K562 (cell line): ENCODE measurements at regions not wholly inside any gene's neighbourhood (a gene's known extent, or its start where the extent isn't known, plus 50 kb on each side); places are given as distances from the start of the nearest gene placed in this dataset.

Experiments
- ATAC-seq: fragments of 200-7000 bp; cut with Tn5 transposase; 3 replicates; pipeline ENCODE4 v1.9.1; 2020; ENCODE audit warnings: moderate library complexity
- BruUV-seq: library from RNA; stranded (reverse); fragments of 400-500 nt; replicated peaks from 2 replicates; lab custom pipeline; 2021; lab: Mats Ljungman, UMichigan
- CTCF ChIA-PET: fragments of 300-600 bp; formaldehyde crosslinking; extraction: SDS; loops from one replicate; lab custom pipeline; 2021; ENCODE audit warnings: low intra/inter-chr PET ratio; lab: Yijun Ruan, JAX
- POLR2A ChIA-PET: fragments of 300-600, 350-650 bp; sonication (Branson Sonifier 250); formaldehyde crosslinking; extraction: SDS; loops from one replicate; lab custom pipeline; 2021; ENCODE audit warnings: antibody characterized with exemption, inconsistent platforms; lab: Yijun Ruan, JAX
- DNase-seq, 4 experiments: peaks; one replicate each; pipeline versions ENCODE4 v3.0.0 to v3.0.0-alpha.2; 2011 to 2018; ENCODE audit warnings: low spot score in 3 of 4, mixed read lengths in 3 of 4; ENCODE audit errors: extremely low read depth in 1 of 4
- FAIRE-seq: peaks from 2 replicates; lab custom pipeline; 2011; peaks lifted over from hg19 to GRCh38; lab: Jason Lieb, UNC
- H2AFZ ChIP-seq: 2 replicates; pipeline ENCODE4 v1.6.0; 2011; ENCODE audit warnings: low read depth, low read length, control low read depth, inconsistent platforms
- H3K27ac ChIP-seq: fragments of 200-600 bp; 3 replicates; pipeline ENCODE4 v1.8.0; 2011; ENCODE audit warnings: low read depth, mild to moderate bottlenecking, control low read depth, inconsistent platforms, low read length, moderate library complexity, mixed read lengths; ENCODE audit errors: extremely low read depth
- H3K27me3 ChIP-seq, 2 experiments: fragments of 300-600 bp in 1 of 2; 2 replicates in 1 of 2; 3 replicates in 1 of 2; pipeline versions ENCODE4 v1.6.0 to v1.8.0; 2011; ENCODE audit warnings: inconsistent platforms in 2 of 2, low read length in 2 of 2, mild to moderate bottlenecking in 1 of 2, mixed read lengths in 1 of 2, moderate library complexity in 1 of 2; ENCODE audit not compliant: control insufficient read depth in 2 of 2, insufficient read depth in 2 of 2
- H3K36me3 ChIP-seq: fragments of 300-600 bp; 3 replicates; pipeline ENCODE4 v1.8.0; 2011; ENCODE audit warnings: mild to moderate bottlenecking, low read length, inconsistent platforms; ENCODE audit not compliant: control insufficient read depth, insufficient read depth
- H3K4me1 ChIP-seq, 2 experiments: fragments of 200-600 bp in 1 of 2; replicated peaks in 1 of 2; 2 replicates in 1 of 2; 3 replicates in 1 of 2; pipeline versions ENCODE4 v1.5.1 to v1.8.0; 2011; ENCODE audit warnings: inconsistent platforms in 2 of 2, low read length in 2 of 2, mild to moderate bottlenecking in 1 of 2, mixed read lengths in 1 of 2, moderate library complexity in 1 of 2; ENCODE audit not compliant: control insufficient read depth in 2 of 2, insufficient read depth in 2 of 2
- H3K4me2 ChIP-seq: 2 replicates; pipeline ENCODE4 v1.6.1; 2011; ENCODE audit warnings: low read length, control low read depth, inconsistent platforms, mixed read lengths; ENCODE audit not compliant: insufficient read depth
- H3K4me3 ChIP-seq: fragments of 200-600 bp; sonication (generic), shearing (Covaris generic); 2 replicates; pipeline ENCODE4 v1.5.1; 2016; ENCODE audit warnings: control low read depth, inconsistent platforms
- H3K79me2 ChIP-seq: fragments of 200-600 bp; 3 replicates; pipeline ENCODE4 v1.8.0; 2011; ENCODE audit warnings: low read length, inconsistent platforms; ENCODE audit not compliant: control insufficient read depth, insufficient read depth
- H3K9ac ChIP-seq, 2 experiments: 2 replicates each; pipeline versions ENCODE4 v1.6.0 to v1.6.1; 2011; ENCODE audit warnings: low read depth in 2 of 2, low read length in 2 of 2, control low read depth in 1 of 2, inconsistent platforms in 1 of 2, mild to moderate bottlenecking in 1 of 2, mixed read lengths in 1 of 2; ENCODE audit not compliant: insufficient read depth in 1 of 2
- H3K9me1 ChIP-seq: one replicate; pipeline ENCODE4 v1.6.0; 2011; ENCODE audit warnings: inconsistent platforms, mild to moderate bottlenecking, low read length, moderate library complexity; ENCODE audit not compliant: control insufficient read depth, insufficient read depth
- H3K9me3 ChIP-seq: replicated peaks from 2 replicates; pipeline ENCODE4 v1.5.1; 2011; ENCODE audit warnings: low read depth, low read length, inconsistent platforms; ENCODE audit not compliant: control insufficient read depth, insufficient read depth
- H4K20me1 ChIP-seq: replicated peaks from 2 replicates; pipeline ENCODE4 v1.6.1; 2011; ENCODE audit warnings: low read length, inconsistent platforms, mixed read lengths; ENCODE audit not compliant: control insufficient read depth, insufficient read depth
- CREBBP ChIP-seq: IDR thresholded peaks from one replicate; pipeline ENCODE4 v1.6.1; 2012; ENCODE audit warnings: low read depth, mild to moderate bottlenecking, control low read depth, inconsistent platforms, low read length
- EGR1 ChIP-seq: fragments of 450-650 bp; conservative IDR thresholded peaks from 2 replicates; pipeline ENCODE4 v1.6.1; 2017; ENCODE audit warnings: mild to moderate bottlenecking
- GABPB2 ChIP-seq: fragments of 250-450 bp; sonication (Bioruptor Pico); conservative IDR thresholded peaks from 2 replicates; pipeline ENCODE4 v1.5.1; 2021; ENCODE audit warnings: mild to moderate bottlenecking
- GTF2E2 ChIP-seq: fragments of 200-800 bp; sonication (Bioruptor generic); IDR thresholded peaks from 2 replicates; pipeline ENCODE4 v1.6.1; 2016; ENCODE audit warnings: missing genetic modification characterization, missing compliant biosample characterization
- PHF20 ChIP-seq: fragments of 450-650 bp; IDR thresholded peaks from 2 replicates; pipeline ENCODE4 v1.6.1; 2018; ENCODE audit not compliant: partially characterized antibody
- TAF7 ChIP-seq: fragments of 450-650 bp; IDR thresholded peaks from 2 replicates; pipeline ENCODE4 v1.6.1; 2016; ENCODE audit warnings: missing genetic modification characterization, missing compliant biosample characterization
- WGBS: fragments of 100-300 bp; shearing (Covaris generic); methylation state at CpG from one replicate; pipeline ENCODE4 v1.1.6; 2016; ENCODE audit warnings: low coverage, mixed read lengths; ENCODE audit not compliant: insufficient coverage; ENCODE audit errors: missing lambda C conversion rate; 5-methylcytosine and 5-hydroxymethylcytosine counted together
- in situ Hi-C: fragments of 300-500 bp; cut with MboI; formaldehyde crosslinking; loops from 4 replicates; pipeline ENCODE4 v1.15.0; 2018; ENCODE audit warnings: inconsistent platforms, mixed read lengths
- intact Hi-C: fragments of 100-400 bp; cut with micrococcal nuclease; formaldehyde crosslinking; loops from 2 replicates; pipeline ENCODE4 v1.14.2; 2022

DNA sequence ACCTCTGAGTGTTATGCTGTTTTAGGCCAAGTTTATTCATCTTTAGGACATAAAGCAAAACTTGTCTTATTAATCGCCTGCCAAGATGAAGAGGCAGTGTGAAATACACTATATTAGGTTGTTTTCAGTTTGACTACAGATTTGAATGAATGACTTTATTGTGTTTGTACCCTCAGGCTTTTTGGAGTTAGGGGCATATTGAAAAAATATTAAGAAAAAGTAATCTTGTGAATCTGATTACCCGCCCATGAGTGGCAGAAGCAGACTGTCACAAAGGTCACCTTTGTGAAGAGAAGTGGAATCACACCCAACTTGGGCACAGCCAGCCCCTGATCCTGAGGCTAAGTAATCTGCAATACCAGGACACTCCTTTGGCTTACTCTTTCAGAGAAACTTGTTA is 382.5 kb downstream of the NYAP2 start:
- no peak overlapping the region for H3K4me2 ChIP-seq
- H3K27ac ChIP-seq = no peak overlapping the region
- no peak for DNase-seq
- H3K9me1 ChIP-seq = no peaks in the 10 kb centered on the region
- 0% methylated on average over 2 of the region's 2 CpGs for WGBS
- TF ChIP-seq TAF7 (tag) (no peak), EGR1 (no peak), GABPB2 (CRISPR knock-in tag) (no peak), CREBBP (no peak)
- no peak for FAIRE-seq
- no peaks in the 10 kb centered on the region for H4K20me1 ChIP-seq
- no peaks in the 10 kb centered on the region for H3K79me2 ChIP-seq
- H3K4me1 ChIP-seq = no peaks in the 10 kb centered on the region
- CTCF ChIA-PET = no interaction called here
- H3K9me3 ChIP-seq = no peaks in the 10 kb centered on the region
- H2AFZ ChIP-seq = no peak overlapping the region
- no peaks in the 10 kb centered on the region for H3K27me3 ChIP-seq
- H3K36me3 ChIP-seq = no peaks in the 10 kb centered on the region
- POLR2A ChIA-PET = no interaction called here
- no peak overlapping the region for H3K4me3 ChIP-seq
- H3K9ac ChIP-seq = no peak overlapping the region
- intact Hi-C loops = no loop called here
- in situ Hi-C loops = no loop called here
- ATAC-seq = no peak
- no TSS peak for BruUV-seq

DNA sequence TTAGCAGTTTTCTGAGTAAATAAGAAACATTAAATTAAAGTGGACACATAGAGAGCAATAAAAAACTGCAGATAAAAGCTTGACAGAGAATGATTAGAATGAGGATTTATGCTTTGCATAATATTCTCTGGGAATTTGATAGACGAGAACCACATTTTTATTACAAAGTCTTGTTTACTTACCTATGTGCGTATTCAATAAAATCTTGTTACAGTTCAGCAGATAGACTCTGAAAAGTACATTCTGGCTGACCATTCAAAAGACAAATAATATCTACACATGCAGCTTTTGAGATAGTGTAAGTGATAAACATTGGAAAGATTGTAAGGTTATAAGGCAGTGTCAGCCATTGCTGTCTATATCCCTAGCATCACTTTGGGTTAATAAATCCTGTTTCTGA is 381.6 kb downstream of the NYAP2 start:
- BruUV-seq = no TSS peak
- FAIRE-seq = no peak
- no peaks in the 10 kb centered on the region for H3K27me3 ChIP-seq
- H3K4me1 ChIP-seq = no peaks in the 10 kb centered on the region
- POLR2A ChIA-PET = no interaction called here
- no peak overlapping the region for H3K27ac ChIP-seq
- no peak overlapping the region for H2AFZ ChIP-seq
- no peak overlapping the region for H3K4me3 ChIP-seq
- H3K4me2 ChIP-seq = no peak overlapping the region
- DNase-seq = no peak
- intact Hi-C loops = no loop called here
- no peaks in the 10 kb centered on the region for H3K9me3 ChIP-seq
- H3K36me3 ChIP-seq = no peaks in the 10 kb centered on the region
- in situ Hi-C loops = no loop called here
- WGBS = 0% methylated on average over 2 of the region's 2 CpGs
- no peaks in the 10 kb centered on the region for H3K79me2 ChIP-seq
- TF ChIP-seq GTF2E2 (no peak), PHF20 (no peak)
- no peaks in the 10 kb centered on the region for H4K20me1 ChIP-seq
- no peak overlapping the region for H3K9ac ChIP-seq
- ATAC-seq = no peak
- CTCF ChIA-PET = no interaction called here
- H3K9me1 ChIP-seq = no peaks in the 10 kb centered on the region
